HepG2 (cell line): ENCODE measurements at regions not wholly inside any gene's neighbourhood (a gene's known extent, or its start where the extent isn't known, plus 50 kb on each side); places are given as distances from the start of the nearest gene placed in this dataset.

Experiments
- ATAC-seq: fragments of 200-7000 bp; cut with Tn5 transposase; 3 replicates; pipeline ENCODE4 v1.9.1; 2020; ENCODE audit warnings: mild to moderate bottlenecking, moderate library complexity
- BruUV-seq: library from RNA; stranded (reverse); fragments of 400-500 nt; replicated peaks from 2 replicates; lab custom pipeline; 2021; lab: Mats Ljungman, UMichigan
- CTCF ChIA-PET: fragments of 300-600 bp; formaldehyde crosslinking; extraction: SDS; loops from one replicate; lab custom pipeline; 2021; ENCODE audit warnings: low total read pairs, inconsistent platforms, low intra/inter-chr PET ratio; lab: Yijun Ruan, JAX
- POLR2A ChIA-PET: fragments of 350-600 bp; sonication (Branson Sonifier 250); formaldehyde crosslinking; loops from one replicate; lab custom pipeline; 2020; ENCODE audit warnings: antibody characterized with exemption, inconsistent platforms; lab: Yijun Ruan, JAX
- DNase-seq: peaks from one replicate; pipeline ENCODE4 v3.0.0-alpha.2; 2015; ENCODE audit warnings: low spot score
- FAIRE-seq: peaks from 3 replicates; lab custom pipeline; 2011; peaks lifted over from hg19 to GRCh38; lab: Jason Lieb, UNC
- H2AFZ ChIP-seq: one replicate; pipeline ENCODE4 v1.6.1; 2011; ENCODE audit warnings: low read length, inconsistent platforms
- H3K27ac ChIP-seq: fragments of 300-600 bp; 3 replicates; pipeline ENCODE4 v1.8.0; 2011; ENCODE audit warnings: mixed run types, mild to moderate bottlenecking, mixed read lengths, low read length, inconsistent platforms; ENCODE audit not compliant: insufficient read depth; ENCODE audit errors: extremely low read length
- H3K27me3 ChIP-seq, 2 experiments: fragments of 200-600 bp in 1 of 2; 2 replicates in 1 of 2; 3 replicates in 1 of 2; pipeline versions ENCODE4 v1.6.0 to v1.8.0; 2011; ENCODE audit warnings: low read length in 2 of 2, mild to moderate bottlenecking in 2 of 2, moderate library complexity in 2 of 2, inconsistent platforms in 1 of 2; ENCODE audit not compliant: insufficient read depth in 2 of 2, control insufficient read depth in 1 of 2
- H3K36me3 ChIP-seq, 2 experiments: fragments of 200-600 bp in 1 of 2; replicated peaks in 1 of 2; 2 replicates in 1 of 2; 3 replicates in 1 of 2; pipeline versions ENCODE4 v1.5.1 to v1.8.0; 2011; ENCODE audit warnings: low read length in 2 of 2, inconsistent platforms in 1 of 2; ENCODE audit not compliant: insufficient read depth in 2 of 2, control insufficient read depth in 1 of 2
- H3K4me1 ChIP-seq: 2 replicates; pipeline ENCODE4 v1.5.1; 2012; ENCODE audit warnings: low read length, inconsistent platforms; ENCODE audit not compliant: insufficient read depth
- H3K4me2 ChIP-seq: 2 replicates; pipeline ENCODE4 v1.6.0; 2011; ENCODE audit warnings: low read depth, low read length, inconsistent platforms
- H3K4me3 ChIP-seq, 3 experiments: fragments of 200-600 bp in 1 of 3; sonication (generic), shearing (Covaris generic) in 1 of 3; replicated peaks in 1 of 3; 2 replicates each; pipeline ENCODE4 v1.5.1; 2011 to 2016; ENCODE audit warnings: low read length in 3 of 3, inconsistent platforms in 2 of 3, low read depth in 2 of 3, mild to moderate bottlenecking in 2 of 3, control low read depth in 1 of 3, mixed read lengths in 1 of 3; ENCODE audit not compliant: insufficient read depth in 1 of 3
- H3K79me2 ChIP-seq: one replicate; pipeline ENCODE4 v1.6.1; 2011; ENCODE audit warnings: low read length, inconsistent platforms; ENCODE audit not compliant: insufficient read depth
- H3K9ac ChIP-seq: 2 replicates; pipeline ENCODE4 v1.6.0; 2011; ENCODE audit warnings: mild to moderate bottlenecking, low read depth, low read length, inconsistent platforms; ENCODE audit not compliant: insufficient read depth
- H3K9me3 ChIP-seq: 2 replicates; pipeline ENCODE4 v1.5.1; 2012; ENCODE audit warnings: mild to moderate bottlenecking, low read length
- H4K20me1 ChIP-seq: 2 replicates; pipeline ENCODE4 v1.6.0; 2011; ENCODE audit warnings: inconsistent platforms, mild to moderate bottlenecking, low read length, moderate library complexity; ENCODE audit not compliant: insufficient read depth
- ATAD3A ChIP-seq: sonication (generic); formaldehyde crosslinking; IDR thresholded peaks from 2 replicates; pipeline ENCODE4 v1.4.0; 2020; ENCODE audit warnings: missing genetic modification reagents
- CEBPZ ChIP-seq: IDR thresholded peaks from 2 replicates; pipeline ENCODE4 v1.6.1; 2012; ENCODE audit warnings: low read length, improper control_type of control experiment
- HCFC1 ChIP-seq: fragments of 150-350 bp; IDR thresholded peaks from 2 replicates; pipeline ENCODE4 v1.6.1; 2014; ENCODE audit warnings: low read depth, low read length
- RAD51 ChIP-seq: fragments of 450-650 bp; IDR thresholded peaks from 2 replicates; pipeline ENCODE4 v1.6.1; 2016; ENCODE audit warnings: borderline replicate concordance
- RXRA ChIP-seq: sonication (generic); formaldehyde crosslinking; IDR thresholded peaks from 2 replicates; pipeline ENCODE4 v1.5.1; 2020; ENCODE audit warnings: missing genetic modification reagents
- SMAD9 ChIP-seq: sonication (generic); formaldehyde crosslinking; IDR thresholded peaks from 2 replicates; pipeline ENCODE4 v1.5.1; 2020; ENCODE audit warnings: mild to moderate bottlenecking, missing genetic modification reagents
- TRAFD1 ChIP-seq: sonication (generic); formaldehyde crosslinking; IDR thresholded peaks from 2 replicates; pipeline ENCODE4 v1.5.1; 2020; ENCODE audit warnings: missing genetic modification reagents, mild to moderate bottlenecking, borderline replicate concordance
- ZBTB10 ChIP-seq: sonication (generic); formaldehyde crosslinking; IDR thresholded peaks from 2 replicates; pipeline ENCODE4 v1.4.0; 2020; ENCODE audit warnings: missing genetic modification reagents, borderline replicate concordance
- ZBTB39 ChIP-seq: sonication (generic); formaldehyde crosslinking; IDR thresholded peaks from 2 replicates; pipeline ENCODE4 v1.5.0; 2020; ENCODE audit warnings: missing genetic modification reagents
- ZNF251 ChIP-seq: sonication (generic); formaldehyde crosslinking; IDR thresholded peaks from 2 replicates; pipeline ENCODE4 v1.9.0; 2021; ENCODE audit warnings: mild to moderate bottlenecking, missing genetic modification reagents
- ZNF280B ChIP-seq: sonication (generic); formaldehyde crosslinking; IDR thresholded peaks from 2 replicates; pipeline ENCODE4 v1.5.0; 2020; ENCODE audit warnings: missing genetic modification reagents, mild to moderate bottlenecking, borderline replicate concordance
- ZNF335 ChIP-seq: sonication (generic); formaldehyde crosslinking; IDR thresholded peaks from 2 replicates; pipeline ENCODE4 v1.4.0; 2020; ENCODE audit warnings: missing genetic modification reagents
- WGBS: methylation state at CpG from one replicate; pipeline ENCODE4 v1.1.6; 2017; ENCODE audit warnings: low lambda C conversion rate; 5-methylcytosine and 5-hydroxymethylcytosine counted together
- in situ Hi-C: cut with HindIII; loops from 2 replicates; pipeline ENCODE4 v1.10.0; 2017; ENCODE audit warnings: low pct_unique_long_range_greater_than_20kb; ENCODE audit not compliant: extremely low pct_ligation_motif_present
- intact Hi-C: fragments of 100-400 bp; cut with micrococcal nuclease; formaldehyde crosslinking; loops from one replicate; pipeline ENCODE4 v1.10.0; 2022; ENCODE audit not compliant: unreplicated experiment

DNA sequence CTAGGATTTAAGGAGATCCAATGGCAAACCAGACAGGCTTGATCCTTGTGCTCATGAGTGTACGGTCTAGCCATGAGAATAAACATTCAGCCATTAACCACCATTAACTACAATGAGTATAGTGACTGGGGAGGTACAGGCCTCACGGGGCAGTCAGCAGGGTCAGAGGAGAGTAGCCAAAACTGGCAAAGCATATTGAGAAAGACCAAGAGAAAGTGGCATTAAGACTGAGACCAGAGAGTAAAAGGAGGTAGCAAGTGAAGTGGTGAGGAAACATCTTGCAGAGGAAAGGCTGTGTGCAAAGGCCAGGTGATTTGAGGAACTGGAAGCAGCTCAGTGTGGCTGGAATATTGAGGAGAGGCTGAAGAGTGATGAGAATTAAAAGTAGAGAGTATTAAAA is 407.2 kb upstream of the LMCD1 start:
- FAIRE-seq (no peak), ATAC-seq (no peak), DNase-seq (no peak)
- WGBS: 28% methylated on average over 2 of the region's 2 CpGs
- Histone ChIP-seq H3K4me2 (no peak overlapping the region), H4K20me1 (no peaks in the 10 kb centered on the region), H3K36me3 (no peaks in the 10 kb centered on the region), H3K27me3 (no peaks in the 10 kb centered on the region; a peak in 1 of 5 replicates), H3K79me2 (no peaks in the 10 kb centered on the region), H2AFZ (no peak overlapping the region), H3K27ac (no peak overlapping the region), H3K4me3 (no peak overlapping the region), H3K9ac (no peak overlapping the region), H3K4me1 (no peaks in the 10 kb centered on the region), H3K9me3 (no peaks in the 10 kb centered on the region)
- ChIA-PET CTCF (no interaction called here), POLR2A (no interaction called here)
- intact Hi-C loops (no loop called here), in situ Hi-C loops (no loop called here)
- BruUV-seq: no TSS peak
- no peak for TF ChIP-seq CEBPZ
- TF ChIP-seq RAD51: no peak
- TF ChIP-seq TRAFD1 (CRISPR knock-in tag): no peak
- no peak for TF ChIP-seq ZBTB39 (CRISPR knock-in tag)
- no peak for TF ChIP-seq ZBTB10 (CRISPR knock-in tag)
- TF ChIP-seq ZNF251 (CRISPR knock-in tag): no peak
- no peak for TF ChIP-seq ZNF280B
- TF ChIP-seq HCFC1: no peak
- TF ChIP-seq RXRA: no peak
- TF ChIP-seq ATAD3A (CRISPR knock-in tag): no peak
- TF ChIP-seq SMAD9 (CRISPR knock-in tag): no peak
- no peak for TF ChIP-seq ZNF335
